Kidney (tissue), 13 donors: ENCODE measurements at regions not wholly inside any gene's neighbourhood (a gene's known extent, or its start where the extent isn't known, plus 50 kb on each side); places are given as distances from the start of the nearest gene placed in this dataset.
"Not testable (repeated sequence)": the region's sequence is repeated elsewhere in the genome, so short reads cannot be mapped to it uniquely, and the experiment has no call there.

Experiments
- DNase-seq, 5 donors: peaks; one replicate each; pipeline ENCODE4 v3.0.0-alpha.2; 2013 to 2020
- FAIRE-seq: peaks from 2 replicates; lab custom pipeline; 2012; peaks lifted over from hg19 to GRCh38; lab: Jason Lieb, UNC
- H3K27ac ChIP-seq, 2 donors: one replicate each; pipeline ENCODE4 v1.7.0; 2013; ENCODE audit warnings: low read depth in 2 of 2, low read length in 2 of 2, inconsistent platforms in 1 of 2
- H3K27me3 ChIP-seq: one replicate; pipeline ENCODE4 v1.7.1; 2013; ENCODE audit warnings: low read length, inconsistent platforms; ENCODE audit not compliant: control insufficient read depth, insufficient read depth
- H3K36me3 ChIP-seq, 3 donors: one replicate each; pipeline versions ENCODE4 v1.7.0 to v1.7.1; 2013; ENCODE audit warnings: low read length in 3 of 3, control low read depth in 1 of 3, inconsistent platforms in 1 of 3; ENCODE audit not compliant: insufficient read depth in 3 of 3, control insufficient read depth in 2 of 3
- H3K4me1 ChIP-seq, 3 donors: one replicate each; pipeline versions ENCODE4 v1.7.0 to v1.7.1; 2013; ENCODE audit warnings: low read length in 3 of 3, inconsistent platforms in 1 of 3, low read depth in 1 of 3; ENCODE audit not compliant: control insufficient read depth in 2 of 3, insufficient read depth in 2 of 3
- H3K4me3 ChIP-seq, 3 donors: one replicate each; pipeline versions ENCODE4 v1.7.0 to v1.8.1; 2013; ENCODE audit warnings: low read length in 3 of 3, control low read depth in 1 of 3, inconsistent platforms in 1 of 3
- H3K9ac ChIP-seq, 3 donors: one replicate each; pipeline versions ENCODE4 v1.7.0 to v1.7.1; 2013; ENCODE audit warnings: low read length in 3 of 3, control low read depth in 1 of 3, inconsistent platforms in 1 of 3
- H3K9me3 ChIP-seq, 3 donors: one replicate each; pipeline versions ENCODE4 v1.7.0 to v1.7.1; 2013; ENCODE audit warnings: low read length in 3 of 3, control low read depth in 1 of 3, inconsistent platforms in 1 of 3; ENCODE audit not compliant: control insufficient read depth in 2 of 3, insufficient read depth in 1 of 3
- intact Hi-C: fragments of 100-400 bp; cut with DNase I; formaldehyde crosslinking; loops from one replicate; pipeline ENCODE4 v1.11.1; 2022
- TF ChIP-seq, protein P1 (sequence below): IDR thresholded peaks from 3 replicates; pipeline ENCODE4 v1.5.1; 2012; ENCODE audit warnings: mild to moderate bottlenecking, moderate library complexity, borderline replicate concordance; ENCODE audit not compliant: insufficient read depth; ENCODE audit errors: extremely low read depth
- donor health status: control.
- donor health status: control.
- donor health status: control.
- donor health status: control.
- donor health status: control.
- donor health status: DM: yes; HTN: yes; CAD: no.
- donor health status: Normal renal cell carcinoma (clear cell type).

DNA sequence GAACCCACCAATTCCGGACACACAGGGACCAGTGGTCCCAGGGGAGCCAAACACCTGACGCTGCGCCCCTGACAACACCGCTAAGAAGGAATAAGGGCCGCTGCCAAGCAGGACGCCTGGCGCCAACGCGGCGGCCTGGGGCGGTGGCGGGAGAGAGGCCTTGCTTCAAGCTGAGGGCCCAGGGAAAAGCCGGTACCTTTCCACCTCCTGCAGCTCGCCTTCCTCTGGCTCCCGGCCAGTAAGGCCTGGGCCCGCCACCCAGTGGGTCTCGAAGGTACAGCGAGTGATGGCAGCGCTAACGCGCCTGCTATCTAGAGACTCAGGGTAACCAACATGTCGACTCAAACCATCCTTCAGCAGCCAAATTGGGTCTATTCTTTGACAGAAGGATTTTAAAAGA lies 1074.1 kb downstream of the SI start:
- Histone ChIP-seq H3K9me3 (no peaks in the 10 kb centered on the region), H3K4me3 (no peak overlapping the region), H3K9ac (no peak overlapping the region), H3K4me1 (no peaks in the 10 kb centered on the region), H3K27ac (no peak overlapping the region), H3K27me3 (no peaks in the 10 kb centered on the region), H3K36me3 (no peaks in the 10 kb centered on the region)
- TF ChIP-seq, protein P1, sequence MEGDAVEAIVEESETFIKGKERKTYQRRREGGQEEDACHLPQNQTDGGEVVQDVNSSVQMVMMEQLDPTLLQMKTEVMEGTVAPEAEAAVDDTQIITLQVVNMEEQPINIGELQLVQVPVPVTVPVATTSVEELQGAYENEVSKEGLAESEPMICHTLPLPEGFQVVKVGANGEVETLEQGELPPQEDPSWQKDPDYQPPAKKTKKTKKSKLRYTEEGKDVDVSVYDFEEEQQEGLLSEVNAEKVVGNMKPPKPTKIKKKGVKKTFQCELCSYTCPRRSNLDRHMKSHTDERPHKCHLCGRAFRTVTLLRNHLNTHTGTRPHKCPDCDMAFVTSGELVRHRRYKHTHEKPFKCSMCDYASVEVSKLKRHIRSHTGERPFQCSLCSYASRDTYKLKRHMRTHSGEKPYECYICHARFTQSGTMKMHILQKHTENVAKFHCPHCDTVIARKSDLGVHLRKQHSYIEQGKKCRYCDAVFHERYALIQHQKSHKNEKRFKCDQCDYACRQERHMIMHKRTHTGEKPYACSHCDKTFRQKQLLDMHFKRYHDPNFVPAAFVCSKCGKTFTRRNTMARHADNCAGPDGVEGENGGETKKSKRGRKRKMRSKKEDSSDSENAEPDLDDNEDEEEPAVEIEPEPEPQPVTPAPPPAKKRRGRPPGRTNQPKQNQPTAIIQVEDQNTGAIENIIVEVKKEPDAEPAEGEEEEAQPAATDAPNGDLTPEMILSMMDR: no peak
- DNase-seq: no peak
- intact Hi-C loops: no loop called here
- no peak for FAIRE-seq

DNA sequence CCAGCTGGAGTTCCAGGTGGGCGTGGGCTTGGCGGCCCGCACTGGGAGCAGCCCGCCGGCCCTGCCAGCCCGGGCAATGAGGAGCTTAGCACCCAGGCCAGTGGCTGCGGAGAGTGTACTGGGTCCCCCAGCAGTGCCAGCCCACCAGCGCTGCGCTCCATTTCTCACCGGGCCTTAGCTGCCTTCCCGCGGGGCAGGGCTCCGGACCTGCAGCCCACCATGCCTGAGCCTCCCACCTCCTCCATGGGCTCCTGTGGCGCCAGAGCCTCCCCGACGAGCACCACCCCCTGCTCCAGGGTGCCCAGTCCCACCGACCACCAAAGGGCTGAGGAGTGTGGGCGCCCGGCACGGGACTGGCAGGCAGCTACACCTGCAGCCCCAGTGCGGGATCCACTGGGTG lies 1075.3 kb downstream of the SI start:
- H3K27ac ChIP-seq, intact Hi-C loops, H3K9me3 ChIP-seq, H3K4me1 ChIP-seq, H3K36me3 ChIP-seq, H3K4me3 ChIP-seq, FAIRE-seq, DNase-seq, H3K9ac ChIP-seq, H3K27me3 ChIP-seq: not testable (repeated sequence)

- no peak overlapping the region for H3K9ac ChIP-seq
- no peak overlapping the region for H3K27ac ChIP-seq
- H3K36me3 ChIP-seq: no peaks in the 10 kb centered on the region
- TF ChIP-seq, protein P1: no peak
- intact Hi-C loops: no loop called here
- H3K4me3 ChIP-seq: no peak overlapping the region
- DNase-seq: no peak
- no peaks in the 10 kb centered on the region for H3K27me3 ChIP-seq
- no peaks in the 10 kb centered on the region for H3K9me3 ChIP-seq
- FAIRE-seq: no peak
- no peaks in the 10 kb centered on the region for H3K4me1 ChIP-seq
Observed at GRCh38 chr3:163983940-163984339, 1094.4 kb downstream of the SI start.

DNA sequence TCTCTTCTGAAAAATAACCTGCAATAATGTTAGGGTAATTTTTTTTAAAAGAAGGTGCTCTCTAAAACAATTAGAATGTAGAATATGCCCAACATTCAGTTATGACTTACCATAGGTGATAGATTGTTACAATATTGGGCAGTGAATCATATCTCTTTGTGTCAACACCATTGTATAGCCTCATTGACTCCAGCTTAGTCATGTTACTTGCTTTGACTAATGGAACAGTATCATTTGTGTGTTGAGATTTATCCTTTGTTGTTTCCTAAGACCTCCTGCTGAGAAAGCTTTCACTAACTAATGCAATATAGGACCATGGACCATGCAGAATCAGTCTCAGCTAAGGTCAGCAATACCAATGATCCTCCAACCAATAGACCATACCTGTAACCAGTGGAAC lies 1106.4 kb downstream of the SI start:
- TF ChIP-seq, protein P1: no peak
- FAIRE-seq (no peak), DNase-seq (no peak)
- Histone ChIP-seq H3K4me1 (no peaks in the 10 kb centered on the region), H3K27me3 (no peaks in the 10 kb centered on the region), H3K9ac (no peak overlapping the region), H3K27ac (no peak overlapping the region), H3K4me3 (no peak overlapping the region), H3K36me3 (no peaks in the 10 kb centered on the region), H3K9me3 (no peaks in the 10 kb centered on the region)
- intact Hi-C loops: no loop called here
